ENCODE measurements at regions not wholly inside any gene's neighbourhood (a gene's known extent, or its start where the extent isn't known, plus 50 kb on each side); places are given as distances from the start of the nearest gene placed in this dataset.
"Not testable (repeated sequence)": the region's sequence is repeated elsewhere in the genome, so short reads cannot be mapped to it uniquely, and the experiment has no call there.

DNA sequence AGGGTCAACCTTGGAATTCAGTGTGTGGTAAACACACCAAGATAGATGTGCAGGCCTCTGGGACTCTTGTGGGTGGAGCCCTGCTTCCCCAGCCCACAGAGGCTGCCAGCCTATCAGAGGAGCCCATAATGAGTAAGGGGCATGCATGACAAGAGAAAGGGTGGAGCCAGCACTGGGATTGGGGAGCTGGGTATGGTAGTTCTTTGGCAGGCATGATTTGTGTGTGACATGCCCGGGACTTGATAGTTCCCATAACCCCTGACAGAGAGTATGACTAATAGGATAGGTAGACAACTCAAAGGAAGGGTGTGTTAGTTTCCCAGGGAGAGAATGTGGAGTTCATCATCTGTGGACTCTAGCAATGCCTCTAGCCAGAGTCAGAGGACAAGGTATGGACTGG, 143.0 kb downstream of the EMP1 start:
- no peak for DNase-seq

- DNase-seq = no peak
These were observed 142.6 kb downstream of the EMP1 start for GRCh38 chr12:13339091-13339490.

DNA sequence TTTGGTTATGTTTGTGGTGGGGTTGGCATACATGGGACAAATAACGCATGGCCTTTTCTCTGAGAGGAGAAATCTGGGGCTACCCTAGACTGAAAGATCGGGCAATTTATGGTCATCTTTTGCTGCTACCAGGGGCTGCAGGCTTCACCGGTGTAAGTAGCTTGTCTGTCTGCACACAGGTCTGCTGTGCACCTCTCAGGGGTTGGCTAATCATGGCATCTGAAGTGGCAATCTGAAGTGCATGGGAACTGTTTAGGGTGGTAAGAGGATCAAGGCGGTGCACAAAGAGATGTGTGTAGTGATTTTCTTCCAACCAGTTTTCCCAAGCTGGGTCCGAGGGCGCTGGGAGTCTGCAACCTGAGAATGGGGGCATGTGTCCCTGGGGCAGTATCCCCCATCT, 141.3 kb downstream of the EMP1 start:
- DNase-seq = no peak

DNA sequence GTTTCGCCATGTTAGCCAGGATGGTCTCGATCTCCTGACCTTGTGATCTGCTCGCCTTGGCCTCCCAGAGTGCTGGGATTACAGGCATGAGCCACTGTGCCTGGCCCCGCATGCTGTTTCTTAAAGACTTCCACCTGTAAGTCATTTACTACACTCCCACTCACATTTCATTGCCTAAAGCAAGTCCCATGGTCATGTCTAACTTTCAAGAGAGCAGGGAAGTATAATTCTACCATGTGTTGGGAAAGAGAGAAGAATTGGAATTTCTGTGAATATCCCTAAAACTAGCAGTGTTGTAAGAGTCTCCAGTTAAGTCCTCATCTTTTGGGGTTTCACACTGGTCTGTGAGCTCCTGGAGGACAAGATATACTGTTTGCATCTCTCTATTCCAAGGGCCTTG, 139.7 kb downstream of the EMP1 start:
- no peak for DNase-seq

DNA sequence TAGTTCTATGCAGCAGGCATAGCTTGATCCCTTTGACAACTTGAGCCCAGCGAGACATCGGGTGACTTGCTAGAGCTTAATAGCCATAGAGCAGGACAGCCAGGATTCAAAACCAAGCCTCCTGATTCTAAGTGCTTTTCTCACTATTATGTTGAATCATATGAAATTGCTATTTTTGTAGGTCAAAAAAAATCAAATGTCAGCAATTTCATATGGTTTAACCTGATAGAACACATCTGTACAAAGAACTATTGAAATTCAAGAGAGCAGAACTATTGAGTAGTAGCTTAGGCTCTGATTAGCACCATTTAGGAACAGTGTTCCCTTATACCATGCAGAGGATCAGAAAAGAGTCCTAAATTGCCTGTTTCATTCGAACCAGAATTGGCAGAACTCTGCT, 132.0 kb downstream of the EMP1 start:
- no peak for DNase-seq

DNA sequence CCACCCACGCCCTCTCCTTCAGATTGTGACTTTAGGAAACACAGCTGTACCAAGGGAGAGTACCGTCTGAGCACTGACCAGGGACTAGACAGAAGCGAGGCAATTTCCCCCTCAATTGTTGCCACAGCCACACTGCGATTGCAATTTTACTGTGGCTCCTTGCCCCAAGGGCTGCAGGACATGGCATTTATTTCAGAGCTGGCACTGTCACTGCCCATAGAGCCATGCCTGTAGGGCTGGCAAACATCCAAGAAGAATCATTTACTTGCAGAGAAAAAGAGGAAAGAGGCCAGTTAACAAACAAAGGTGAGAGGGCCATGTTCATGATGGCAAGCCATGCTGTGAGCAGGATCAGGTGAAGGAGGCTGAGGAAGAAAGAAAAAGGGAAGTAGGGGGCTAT, 129.6 kb downstream of the EMP1 start:
- DNase-seq = no peak

DNA sequence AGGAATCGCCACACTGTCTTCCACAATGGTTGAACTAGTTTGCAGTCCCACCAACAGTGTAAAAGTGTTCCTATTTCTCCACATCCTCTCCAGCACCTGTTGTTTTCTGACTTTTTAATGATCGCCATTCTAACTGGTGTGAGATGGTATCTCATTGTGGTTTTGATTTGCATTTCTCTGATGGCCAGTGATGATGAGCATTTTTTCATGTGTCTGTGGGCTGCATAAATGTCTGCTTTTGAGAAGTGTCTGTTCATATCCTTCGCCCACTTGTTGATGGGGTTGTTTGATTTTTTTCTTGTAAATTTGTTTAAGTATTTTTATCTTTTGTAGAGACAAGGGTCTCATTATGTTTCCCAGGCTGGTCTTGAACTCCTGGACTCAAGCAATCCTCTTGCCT, 128.5 kb downstream of the EMP1 start:
- DNase-seq = not testable (repeated sequence)

- DNase-seq = no peak
These were observed 121.9 kb downstream of the EMP1 start for GRCh38 chr12:13318231-13319015.

- no peak for DNase-seq
These were observed 120.2 kb downstream of the EMP1 start for GRCh38 chr12:13316587-13317246.

GRCh38 chr12:13313886-13314285, 117.4 kb downstream of the EMP1 start:
- no peak for DNase-seq

GRCh38 chr12:13311551-13311950, 115.0 kb downstream of the EMP1 start:
- no peak for DNase-seq

DNA sequence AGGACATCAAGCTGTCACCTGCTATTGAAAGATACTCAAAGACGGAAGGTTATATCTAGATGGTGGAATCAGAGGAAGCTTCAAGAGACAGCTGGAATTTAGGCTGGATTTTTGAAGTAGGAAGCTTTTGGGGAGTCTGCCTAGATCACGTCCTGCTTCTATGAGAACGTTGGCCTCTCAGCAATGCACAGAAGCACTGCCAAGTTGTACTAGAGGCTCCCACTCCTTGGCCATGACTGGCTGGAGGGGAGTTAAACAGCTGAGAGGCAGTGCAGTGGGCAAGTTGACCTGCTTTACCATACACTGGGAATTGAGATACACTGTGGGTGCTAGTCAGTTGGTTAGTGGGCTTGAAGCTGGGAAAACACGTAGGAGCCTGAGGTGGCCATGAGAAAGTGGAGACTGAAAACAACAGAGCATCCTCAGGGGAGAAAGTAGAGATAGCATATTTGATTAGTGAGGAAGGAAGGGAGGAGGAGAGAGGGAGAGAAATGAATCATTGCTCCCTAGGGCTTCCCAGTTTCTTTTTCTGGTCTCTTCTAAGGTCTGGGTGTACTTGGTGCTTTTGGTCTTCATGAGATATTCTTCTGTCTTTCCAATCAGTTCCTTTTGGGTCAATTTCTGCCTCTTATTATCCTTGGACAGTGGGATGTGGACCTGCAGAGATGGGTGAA, 110.8 kb downstream of the EMP1 start:
- DNase-seq = no peak

GRCh38 chr12:13304924-13305323, 108.4 kb downstream of the EMP1 start:
- DNase-seq = no peak

GRCh38 chr12:13299457-13299856, 102.9 kb downstream of the EMP1 start:
- DNase-seq = no peak

DNA sequence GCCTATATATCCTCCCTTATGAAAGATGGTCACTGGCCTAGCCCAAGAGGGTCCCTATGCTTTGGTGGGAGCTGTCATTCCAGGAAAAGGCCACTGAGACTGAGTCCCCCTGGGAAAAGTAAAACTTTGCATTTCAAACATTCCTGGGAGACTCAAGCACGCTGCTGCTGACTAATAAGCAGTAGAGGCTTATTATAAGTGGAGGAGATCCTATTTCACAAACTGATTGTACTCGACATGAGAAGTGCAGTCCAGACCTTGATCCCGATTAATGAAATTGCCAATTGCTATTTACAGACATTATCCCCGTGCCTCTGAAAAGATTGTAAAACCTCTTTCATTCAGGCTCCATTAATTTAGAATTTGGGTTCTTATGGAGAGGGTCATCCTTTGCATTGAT, 96.6 kb downstream of the EMP1 start:
- no peak for DNase-seq

- no peak for DNase-seq
These were observed 93.2 kb downstream of the EMP1 start for GRCh38 chr12:13289653-13290289.

GRCh38 chr12:13288937-13289652, 92.6 kb downstream of the EMP1 start:
- DNase-seq = no peak

DNA sequence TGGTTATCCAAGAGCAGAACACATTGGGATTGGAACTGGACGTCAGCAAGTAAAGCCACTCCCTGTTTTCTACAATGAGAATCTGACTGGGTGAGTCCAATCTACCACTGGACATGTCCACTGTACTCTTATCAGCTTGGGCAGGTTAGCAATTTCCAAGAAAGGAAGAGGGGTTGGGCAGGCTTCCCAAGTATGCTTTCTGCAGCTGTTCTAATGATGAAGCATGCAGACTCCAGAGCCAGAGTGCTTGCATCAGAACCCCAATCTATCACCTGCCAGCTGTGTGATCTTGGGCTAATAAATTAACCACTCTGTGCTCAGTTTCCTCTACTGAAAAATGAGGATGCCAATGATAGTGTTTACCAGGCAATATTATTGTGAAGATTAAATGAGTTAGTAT, 92.0 kb downstream of the EMP1 start:
- DNase-seq = no peak

GRCh38 chr12:13283867-13284266, 87.3 kb downstream of the EMP1 start:
- DNase-seq = no peak

DNA sequence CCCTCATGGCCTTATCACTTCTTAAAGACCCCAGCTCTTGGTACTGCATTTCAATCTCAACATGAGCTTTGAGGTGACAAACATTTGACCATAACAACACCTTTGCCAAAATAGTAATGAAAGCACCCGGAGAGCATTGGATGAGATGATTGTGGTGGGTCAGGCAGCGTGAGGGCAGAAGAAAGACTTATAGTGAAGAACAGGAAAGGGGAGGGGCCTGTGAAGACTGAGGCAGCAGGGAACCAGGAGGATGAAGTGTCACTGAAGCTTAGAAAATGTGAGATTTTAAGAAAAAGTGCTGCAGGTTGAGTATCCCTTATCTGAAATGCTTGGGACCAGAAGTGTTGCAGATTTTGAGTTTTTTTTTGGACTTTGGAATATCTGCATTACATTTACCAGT, 86.3 kb downstream of the EMP1 start:
- DNase-seq = no peak

DNA sequence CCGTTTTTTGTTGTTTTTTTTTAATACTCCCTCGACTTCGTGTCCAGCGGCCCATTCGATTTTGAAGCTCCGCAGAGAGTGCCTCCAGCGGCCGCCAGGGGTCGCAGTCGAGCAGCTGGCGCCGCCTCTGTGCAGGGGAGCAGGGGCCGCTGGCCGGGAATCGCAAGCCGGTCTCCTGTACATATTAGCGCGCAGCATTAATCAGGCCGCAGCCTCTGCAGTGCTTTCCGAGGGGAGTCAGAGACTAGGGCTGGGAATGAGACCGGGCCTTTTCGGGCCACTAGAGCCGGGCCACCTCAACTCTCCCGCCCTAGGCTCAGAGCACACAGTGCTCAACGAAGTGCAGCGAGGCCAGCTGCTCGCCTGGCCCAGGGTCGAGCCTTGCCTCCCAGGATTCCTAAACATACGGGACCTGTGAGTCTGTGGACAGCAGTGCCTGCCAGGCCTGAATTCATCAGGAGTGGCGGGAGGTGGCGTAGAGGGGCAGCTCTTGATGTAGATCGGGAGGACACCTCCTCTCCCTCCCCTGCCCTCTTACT, 81.8 kb downstream of the EMP1 start:
- peak; percentile 34 for DNase-seq

GRCh38 chr12:13277293-13277692, 80.8 kb downstream of the EMP1 start:
- no peak for DNase-seq

Measured in stimulated activated naive CD4-positive, alpha-beta T cell treated with Interleukin-2 at 50 U/mL for 16 hours (primary cell).